GM12878 (cell line): ENCODE measurements at regions not wholly inside any gene's neighbourhood (a gene's known extent, or its start where the extent isn't known, plus 50 kb on each side); places are given as distances from the start of the nearest gene placed in this dataset.

Experiments
- ATAC-seq: fragments of 200-7000 bp; cut with Tn5 transposase; 3 replicates; pipeline ENCODE4 v1.9.1; 2020; ENCODE audit warnings: mild to moderate bottlenecking, moderate library complexity
- BruUV-seq: library from RNA; stranded (reverse); fragments of 400-500 nt; replicated peaks from 2 replicates; lab custom pipeline; 2021; lab: Mats Ljungman, UMichigan
- CTCF ChIA-PET: fragments of 300-600 bp; sonication (Branson Sonifier 250); formaldehyde crosslinking; extraction: SDS; loops from one replicate; lab custom pipeline; 2021; ENCODE audit warnings: inconsistent platforms; lab: Yijun Ruan, JAX
- POLR2A ChIA-PET: fragments of 350-600 bp; formaldehyde crosslinking; extraction: SDS; loops from one replicate; lab custom pipeline; 2021; ENCODE audit warnings: inconsistent platforms; lab: Charles Lee
- RAD21 ChIA-PET: fragments of 300-600 bp; sonication (Branson Sonifier 250); formaldehyde crosslinking; loops from one replicate; lab custom pipeline; 2023; ENCODE audit warnings: antibody characterized with exemption; ENCODE audit not compliant: unreplicated experiment; lab: Charles Lee
- SMC1A ChIA-PET: fragments of 300-600 bp; sonication (Branson Sonifier 250); formaldehyde crosslinking; loops from one replicate; lab custom pipeline; 2023; ENCODE audit not compliant: unreplicated experiment, uncharacterized antibody; lab: Charles Lee
- DNase-seq: peaks from one replicate; pipeline ENCODE4 v3.0.0-alpha.2; 2011; ENCODE audit warnings: low read depth, low spot score
- FAIRE-seq: peaks from 3 replicates; lab custom pipeline; 2011; peaks lifted over from hg19 to GRCh38; lab: Jason Lieb, UNC
- H2AFZ ChIP-seq: 2 replicates; pipeline ENCODE4 v1.6.0; 2011; ENCODE audit warnings: low read depth, low read length, control low read depth; ENCODE audit not compliant: control insufficient read depth
- H3K27ac ChIP-seq: 2 replicates; pipeline ENCODE4 v1.5.1; 2011; ENCODE audit warnings: control low read depth; ENCODE audit not compliant: control insufficient read depth, insufficient read depth
- H3K27me3 ChIP-seq, 2 experiments: replicated peaks in 1 of 2; 2 replicates each; pipeline versions ENCODE4 v1.6.0 to v1.6.1; 2011; ENCODE audit warnings: low read length in 1 of 2; ENCODE audit not compliant: control insufficient read depth in 2 of 2, insufficient read depth in 2 of 2
- H3K36me3 ChIP-seq, 2 experiments: 2 replicates each; pipeline ENCODE4 v1.5.1; 2011; ENCODE audit warnings: low read length in 1 of 2; ENCODE audit not compliant: control insufficient read depth in 2 of 2, insufficient read depth in 2 of 2
- H3K4me1 ChIP-seq: 2 replicates; pipeline ENCODE4 v1.6.1; 2011; ENCODE audit warnings: mild to moderate bottlenecking, low read length, moderate library complexity, mixed read lengths; ENCODE audit not compliant: control insufficient read depth, insufficient read depth
- H3K4me2 ChIP-seq: 2 replicates; pipeline ENCODE4 v1.6.0; 2011; ENCODE audit warnings: control low read depth; ENCODE audit not compliant: control insufficient read depth, insufficient read depth
- H3K4me3 ChIP-seq: fragments of 200-600 bp; sonication (generic); 2 replicates; pipeline ENCODE4 v1.5.1; 2016
- H3K79me2 ChIP-seq: 2 replicates; pipeline ENCODE4 v1.6.0; 2011; ENCODE audit warnings: low read length; ENCODE audit not compliant: control insufficient read depth, insufficient read depth
- H3K9ac ChIP-seq: 2 replicates; pipeline ENCODE4 v1.8.0; 2011; ENCODE audit warnings: low read length, control low read depth, mixed read lengths; ENCODE audit not compliant: control insufficient read depth, insufficient read depth
- H3K9me3 ChIP-seq: replicated peaks from 3 replicates; pipeline ENCODE4 v1.5.1; 2011; ENCODE audit warnings: mild to moderate bottlenecking, low read length; ENCODE audit not compliant: control insufficient read depth, insufficient read depth
- H4K20me1 ChIP-seq: 2 replicates; pipeline ENCODE4 v1.6.0; 2011; ENCODE audit not compliant: control insufficient read depth, insufficient read depth
- CBX3 ChIP-seq: fragments of 200-600 bp; sonication (generic); IDR thresholded peaks from 2 replicates; pipeline ENCODE4 v1.6.1; 2016; ENCODE audit warnings: low read depth, borderline replicate concordance
- KAT2A ChIP-seq: conservative IDR thresholded peaks from 2 replicates; pipeline ENCODE4 v1.6.1; 2011; ENCODE audit warnings: low read depth, low read length; ENCODE audit not compliant: control insufficient read depth
- MXI1 ChIP-seq: fragments of 150-350 bp; IDR thresholded peaks from 2 replicates; pipeline ENCODE4 v1.6.1; 2011; ENCODE audit warnings: low read depth, mild to moderate bottlenecking, inconsistent platforms, low read length, improper control_type of control experiment
- NFIC ChIP-seq: IDR thresholded peaks from 2 replicates; pipeline ENCODE4 v1.6.1; 2012; ENCODE audit warnings: low read depth, mild to moderate bottlenecking, inconsistent platforms, low read length, moderate library complexity
- SIX5 ChIP-seq: IDR thresholded peaks from 2 replicates; pipeline ENCODE4 v1.6.1; 2011; ENCODE audit warnings: mild to moderate bottlenecking, low read depth, low read length, moderate library complexity; ENCODE audit not compliant: severe bottlenecking
- SREBF1 ChIP-seq: IDR thresholded peaks from 2 replicates; pipeline ENCODE4 v1.6.1; 2012; ENCODE audit warnings: mild to moderate bottlenecking, low read length
- SUZ12 ChIP-seq: fragments of 200-600 bp; sonication (generic); IDR thresholded peaks from one replicate; pipeline ENCODE4 v1.6.1; 2018; ENCODE audit warnings: antibody characterized with exemption, mild to moderate bottlenecking; ENCODE audit not compliant: unreplicated experiment
- TAF1 ChIP-seq: IDR thresholded peaks from 2 replicates; pipeline ENCODE4 v1.6.1; 2011; ENCODE audit warnings: mild to moderate bottlenecking, low read depth, low read length, borderline replicate concordance
- TCF12 ChIP-seq: IDR thresholded peaks from 2 replicates; pipeline ENCODE4 v1.6.1; 2011; ENCODE audit warnings: low read depth, mild to moderate bottlenecking, low read length
- ZNF217 ChIP-seq: fragments of 450-650 bp; IDR thresholded peaks from 2 replicates; pipeline ENCODE4 v1.6.1; 2017; ENCODE audit warnings: antibody characterized with exemption, mild to moderate bottlenecking
- WGBS: methylation state at CpG from one replicate; pipeline ENCODE4 v1.1.6; 2016; ENCODE audit warnings: low lambda C conversion rate; ENCODE audit not compliant: insufficient replicate concordance, insufficient coverage; ENCODE audit errors: missing lambda C conversion rate; 5-methylcytosine and 5-hydroxymethylcytosine counted together
- in situ Hi-C: fragments of 300-500 bp; cut with MboI; formaldehyde crosslinking; loops from 9 replicates; pipeline ENCODE4 v1.14.3; 2018; ENCODE audit warnings: mixed read lengths
- intact Hi-C: fragments of 100-400 bp; cut with micrococcal nuclease; formaldehyde crosslinking; loops from one replicate; pipeline ENCODE4 v1.14.2; 2022; ENCODE audit not compliant: unreplicated experiment
- TF ChIP-seq, protein P1 (sequence below): fragments of 450-650 bp; IDR thresholded peaks from 2 replicates; pipeline ENCODE4 v1.6.1; 2017; ENCODE audit warnings: low read depth, mild to moderate bottlenecking, moderate library complexity
- TF ChIP-seq, protein P2 (sequence below): fragments of 450-650 bp; conservative IDR thresholded peaks from 2 replicates; pipeline ENCODE4 v1.6.1; 2017; ENCODE audit warnings: mild to moderate bottlenecking, moderate library complexity
- TF ChIP-seq, protein P3 (sequence below): IDR thresholded peaks from 2 replicates; pipeline ENCODE4 v1.6.1; 2012; ENCODE audit warnings: low read length, inconsistent platforms
- TF ChIP-seq, protein P4 (sequence below): fragments of 450-650 bp; IDR thresholded peaks from 2 replicates; pipeline ENCODE4 v1.6.1; 2017; ENCODE audit warnings: mild to moderate bottlenecking, moderate library complexity

DNA sequence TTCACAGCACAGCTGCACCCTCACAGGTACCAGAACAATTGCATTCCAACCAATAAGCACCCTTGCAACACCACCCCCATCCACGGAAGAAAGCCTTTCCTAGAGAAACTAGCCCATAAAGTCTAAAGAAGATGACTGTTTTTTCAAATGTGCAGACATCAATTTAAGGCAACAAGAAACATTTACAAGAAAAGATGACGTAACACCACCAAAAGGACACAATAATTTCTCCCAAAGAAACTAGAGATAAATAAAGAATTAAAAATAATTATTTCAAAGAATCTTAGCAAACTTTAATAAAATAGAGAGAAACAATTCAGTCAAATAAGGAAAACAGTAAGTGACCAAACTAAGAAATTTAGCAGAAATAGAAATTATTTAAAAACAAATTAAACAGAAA lies 352.3 kb upstream of the ATXN7L3B start:
- ATAC-seq (no peak), FAIRE-seq (no peak), DNase-seq (no peak)
- no peak overlapping the region for H3K4me2 ChIP-seq
- no peaks in the 10 kb centered on the region for H4K20me1 ChIP-seq
- in situ Hi-C loops (no loop called here), intact Hi-C loops (no loop called here)
- H3K27ac ChIP-seq, result no peak overlapping the region
- H2AFZ ChIP-seq, result no peak overlapping the region
- H3K9ac ChIP-seq, result no peak overlapping the region
- no peak for TF ChIP-seq TAF1
- TF ChIP-seq NFIC, result no peak
- no peak for TF ChIP-seq KAT2A
- TF ChIP-seq TCF12, result no peak
- TF ChIP-seq, protein P1, sequence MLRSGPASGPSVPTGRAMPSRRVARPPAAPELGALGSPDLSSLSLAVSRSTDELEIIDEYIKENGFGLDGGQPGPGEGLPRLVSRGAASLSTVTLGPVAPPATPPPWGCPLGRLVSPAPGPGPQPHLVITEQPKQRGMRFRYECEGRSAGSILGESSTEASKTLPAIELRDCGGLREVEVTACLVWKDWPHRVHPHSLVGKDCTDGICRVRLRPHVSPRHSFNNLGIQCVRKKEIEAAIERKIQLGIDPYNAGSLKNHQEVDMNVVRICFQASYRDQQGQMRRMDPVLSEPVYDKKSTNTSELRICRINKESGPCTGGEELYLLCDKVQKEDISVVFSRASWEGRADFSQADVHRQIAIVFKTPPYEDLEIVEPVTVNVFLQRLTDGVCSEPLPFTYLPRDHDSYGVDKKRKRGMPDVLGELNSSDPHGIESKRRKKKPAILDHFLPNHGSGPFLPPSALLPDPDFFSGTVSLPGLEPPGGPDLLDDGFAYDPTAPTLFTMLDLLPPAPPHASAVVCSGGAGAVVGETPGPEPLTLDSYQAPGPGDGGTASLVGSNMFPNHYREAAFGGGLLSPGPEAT, result no peak
- no peak for TF ChIP-seq SIX5
- TF ChIP-seq MXI1, result no peak
- no peak for TF ChIP-seq CBX3
- TF ChIP-seq, protein P2, sequence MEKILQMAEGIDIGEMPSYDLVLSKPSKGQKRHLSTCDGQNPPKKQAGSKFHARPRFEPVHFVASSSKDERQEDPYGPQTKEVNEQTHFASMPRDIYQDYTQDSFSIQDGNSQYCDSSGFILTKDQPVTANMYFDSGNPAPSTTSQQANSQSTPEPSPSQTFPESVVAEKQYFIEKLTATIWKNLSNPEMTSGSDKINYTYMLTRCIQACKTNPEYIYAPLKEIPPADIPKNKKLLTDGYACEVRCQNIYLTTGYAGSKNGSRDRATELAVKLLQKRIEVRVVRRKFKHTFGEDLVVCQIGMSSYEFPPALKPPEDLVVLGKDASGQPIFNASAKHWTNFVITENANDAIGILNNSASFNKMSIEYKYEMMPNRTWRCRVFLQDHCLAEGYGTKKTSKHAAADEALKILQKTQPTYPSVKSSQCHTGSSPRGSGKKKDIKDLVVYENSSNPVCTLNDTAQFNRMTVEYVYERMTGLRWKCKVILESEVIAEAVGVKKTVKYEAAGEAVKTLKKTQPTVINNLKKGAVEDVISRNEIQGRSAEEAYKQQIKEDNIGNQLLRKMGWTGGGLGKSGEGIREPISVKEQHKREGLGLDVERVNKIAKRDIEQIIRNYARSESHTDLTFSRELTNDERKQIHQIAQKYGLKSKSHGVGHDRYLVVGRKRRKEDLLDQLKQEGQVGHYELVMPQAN, result no peak
- TF ChIP-seq, protein P3, sequence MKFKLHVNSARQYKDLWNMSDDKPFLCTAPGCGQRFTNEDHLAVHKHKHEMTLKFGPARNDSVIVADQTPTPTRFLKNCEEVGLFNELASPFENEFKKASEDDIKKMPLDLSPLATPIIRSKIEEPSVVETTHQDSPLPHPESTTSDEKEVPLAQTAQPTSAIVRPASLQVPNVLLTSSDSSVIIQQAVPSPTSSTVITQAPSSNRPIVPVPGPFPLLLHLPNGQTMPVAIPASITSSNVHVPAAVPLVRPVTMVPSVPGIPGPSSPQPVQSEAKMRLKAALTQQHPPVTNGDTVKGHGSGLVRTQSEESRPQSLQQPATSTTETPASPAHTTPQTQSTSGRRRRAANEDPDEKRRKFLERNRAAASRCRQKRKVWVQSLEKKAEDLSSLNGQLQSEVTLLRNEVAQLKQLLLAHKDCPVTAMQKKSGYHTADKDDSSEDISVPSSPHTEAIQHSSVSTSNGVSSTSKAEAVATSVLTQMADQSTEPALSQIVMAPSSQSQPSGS, result no peak
- TF ChIP-seq, protein P4, sequence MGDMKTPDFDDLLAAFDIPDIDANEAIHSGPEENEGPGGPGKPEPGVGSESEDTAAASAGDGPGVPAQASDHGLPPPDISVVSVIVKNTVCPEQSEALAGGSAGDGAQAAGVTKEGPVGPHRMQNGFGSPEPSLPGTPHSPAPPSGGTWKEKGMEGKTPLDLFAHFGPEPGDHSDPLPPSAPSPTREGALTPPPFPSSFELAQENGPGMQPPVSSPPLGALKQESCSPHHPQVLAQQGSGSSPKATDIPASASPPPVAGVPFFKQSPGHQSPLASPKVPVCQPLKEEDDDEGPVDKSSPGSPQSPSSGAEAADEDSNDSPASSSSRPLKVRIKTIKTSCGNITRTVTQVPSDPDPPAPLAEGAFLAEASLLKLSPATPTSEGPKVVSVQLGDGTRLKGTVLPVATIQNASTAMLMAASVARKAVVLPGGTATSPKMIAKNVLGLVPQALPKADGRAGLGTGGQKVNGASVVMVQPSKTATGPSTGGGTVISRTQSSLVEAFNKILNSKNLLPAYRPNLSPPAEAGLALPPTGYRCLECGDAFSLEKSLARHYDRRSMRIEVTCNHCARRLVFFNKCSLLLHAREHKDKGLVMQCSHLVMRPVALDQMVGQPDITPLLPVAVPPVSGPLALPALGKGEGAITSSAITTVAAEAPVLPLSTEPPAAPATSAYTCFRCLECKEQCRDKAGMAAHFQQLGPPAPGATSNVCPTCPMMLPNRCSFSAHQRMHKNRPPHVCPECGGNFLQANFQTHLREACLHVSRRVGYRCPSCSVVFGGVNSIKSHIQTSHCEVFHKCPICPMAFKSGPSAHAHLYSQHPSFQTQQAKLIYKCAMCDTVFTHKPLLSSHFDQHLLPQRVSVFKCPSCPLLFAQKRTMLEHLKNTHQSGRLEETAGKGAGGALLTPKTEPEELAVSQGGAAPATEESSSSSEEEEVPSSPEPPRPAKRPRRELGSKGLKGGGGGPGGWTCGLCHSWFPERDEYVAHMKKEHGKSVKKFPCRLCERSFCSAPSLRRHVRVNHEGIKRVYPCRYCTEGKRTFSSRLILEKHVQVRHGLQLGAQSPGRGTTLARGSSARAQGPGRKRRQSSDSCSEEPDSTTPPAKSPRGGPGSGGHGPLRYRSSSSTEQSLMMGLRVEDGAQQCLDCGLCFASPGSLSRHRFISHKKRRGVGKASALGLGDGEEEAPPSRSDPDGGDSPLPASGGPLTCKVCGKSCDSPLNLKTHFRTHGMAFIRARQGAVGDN, result no peak
- no peak for TF ChIP-seq SREBF1
- no peak for TF ChIP-seq ZNF217
- no peak for TF ChIP-seq SUZ12
- ChIA-PET RAD21 (no interaction called here), POLR2A (no interaction called here), SMC1A (no interaction called here), CTCF (no interaction called here)
- no peaks in the 10 kb centered on the region for H3K9me3 ChIP-seq
- H3K79me2 ChIP-seq, result no peaks in the 10 kb centered on the region
- H3K4me3 ChIP-seq, result no peak overlapping the region
- no peaks in the 10 kb centered on the region for H3K4me1 ChIP-seq
- H3K36me3 ChIP-seq, result no peaks in the 10 kb centered on the region
- no TSS peak for BruUV-seq
- H3K27me3 ChIP-seq, result no peaks in the 10 kb centered on the region
- WGBS, result 7% methylated on average over 2 of the region's 2 CpGs
